HG03095 (cell line): ENCODE measurements at regions not wholly inside any gene's neighbourhood (a gene's known extent, or its start where the extent isn't known, plus 50 kb on each side); places are given as distances from the start of the nearest gene placed in this dataset.
"Not testable (repeated sequence)": the region's sequence is repeated elsewhere in the genome, so short reads cannot be mapped to it uniquely, and the experiment has no call there.

Source experiments
- ATAC-seq: cut with Tn5 transposase; IDR thresholded peaks from one replicate; pipeline ENCODE4 v1.9.1; 2021; ENCODE audit warnings: moderate library complexity; ENCODE audit not compliant: unreplicated experiment

- no peak for ATAC-seq
Measured at GRCh38 chr18:1104181-1104881, 199.7 kb downstream of the ADCYAP1 start.

GRCh38 chr18:1124495-1124894 lies 219.8 kb downstream of the ADCYAP1 start:
- ATAC-seq = no peak

GRCh38 chr18:1133541-1133940 lies 228.9 kb downstream of the ADCYAP1 start:
- no peak for ATAC-seq

- no peak for ATAC-seq
Measured at GRCh38 chr18:1147730-1148129, 243.1 kb downstream of the ADCYAP1 start.

- no peak for ATAC-seq
Measured at GRCh38 chr18:1149709-1150108, 245.0 kb downstream of the ADCYAP1 start.

- no peak for ATAC-seq
Measured at GRCh38 chr18:1150344-1150743, 245.7 kb downstream of the ADCYAP1 start.

GRCh38 chr18:1152958-1153357 lies 248.3 kb downstream of the ADCYAP1 start:
- not testable (repeated sequence) for ATAC-seq

- ATAC-seq = no peak
Measured at GRCh38 chr18:1173593-1173992, 268.9 kb downstream of the ADCYAP1 start.

- no peak for ATAC-seq
Measured at GRCh38 chr18:1177232-1177631, 272.6 kb downstream of the ADCYAP1 start.

GRCh38 chr18:1191341-1191740 lies 286.7 kb downstream of the ADCYAP1 start:
- ATAC-seq = no peak

- no peak for ATAC-seq
Measured at GRCh38 chr18:1213126-1213525, 308.5 kb downstream of the ADCYAP1 start.

GRCh38 chr18:1222880-1223279 lies 318.2 kb downstream of the ADCYAP1 start:
- ATAC-seq = no peak

GRCh38 chr18:1227025-1227424 lies 322.4 kb downstream of the ADCYAP1 start:
- ATAC-seq = no peak

- ATAC-seq = no peak
Measured at GRCh38 chr18:1229634-1230033, 325.0 kb downstream of the ADCYAP1 start.

GRCh38 chr18:1232867-1233266 lies 328.2 kb downstream of the ADCYAP1 start:
- ATAC-seq = no peak

GRCh38 chr18:1240701-1241100 lies 336.0 kb downstream of the ADCYAP1 start:
- no peak for ATAC-seq

- no peak for ATAC-seq
Measured at GRCh38 chr18:1244397-1245122, 339.9 kb downstream of the ADCYAP1 start.

- ATAC-seq = no peak
Measured at GRCh38 chr18:1246827-1247226, 342.2 kb downstream of the ADCYAP1 start.

- no peak for ATAC-seq
Measured at GRCh38 chr18:1252534-1252933, 347.9 kb downstream of the ADCYAP1 start.

GRCh38 chr18:1252936-1253335 lies 348.3 kb downstream of the ADCYAP1 start:
- no peak for ATAC-seq

- ATAC-seq = no peak
Measured at GRCh38 chr18:1253827-1254226, 349.2 kb downstream of the ADCYAP1 start.

GRCh38 chr18:1261054-1261453 lies 356.4 kb downstream of the ADCYAP1 start:
- no peak for ATAC-seq

GRCh38 chr18:1267021-1267420 lies 362.4 kb downstream of the ADCYAP1 start:
- ATAC-seq = no peak
